ENCODE measurements at regions not wholly inside any gene's neighbourhood (a gene's known extent, or its start where the extent isn't known, plus 50 kb on each side); places are given as distances from the start of the nearest gene placed in this dataset.

DNA sequence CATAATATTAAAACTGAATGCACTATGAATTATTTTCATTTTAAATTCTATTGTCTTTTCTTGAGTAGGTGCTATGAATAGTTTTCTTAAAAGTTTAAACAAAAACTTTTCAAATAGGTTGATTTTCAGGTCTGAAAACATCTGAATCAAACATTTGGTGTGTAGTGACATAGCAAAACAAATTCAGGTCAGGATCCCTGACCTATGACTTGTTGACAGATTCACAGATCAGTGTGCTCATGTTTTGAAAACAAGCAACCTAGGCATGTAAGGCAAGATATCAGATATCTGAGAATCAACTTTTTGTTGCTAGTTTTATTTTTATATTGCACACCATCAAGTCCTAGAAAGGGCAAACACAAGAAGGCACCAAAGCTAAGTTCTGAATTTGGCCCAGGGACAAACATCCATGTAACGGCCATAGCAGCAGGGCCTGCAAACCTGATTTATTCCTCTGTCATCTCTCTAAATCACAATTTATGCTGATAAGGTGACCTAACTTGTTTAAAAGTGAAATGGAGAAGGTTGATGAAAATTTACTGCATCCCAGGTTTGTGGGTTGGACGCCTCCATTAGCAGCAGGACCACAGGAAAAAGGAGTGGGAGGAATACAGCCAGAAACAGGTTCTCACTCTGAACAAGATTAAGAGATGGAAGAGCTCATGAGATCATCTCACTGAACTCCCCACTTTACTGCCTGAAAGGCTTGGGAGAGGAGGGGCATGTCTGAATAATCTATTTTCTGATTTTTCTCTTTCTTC is 337.7 kb downstream of the KCNRG start:
- intact Hi-C loops (cut with DNase I; ENCODE audit: low total_unique reads) = no loop called here
- 44 to 94% (median 88%) methylated on average over 2 of the region's 2 CpGs for WGBS, 5 donors
- Histone ChIP-seq H3K27me3 (no peaks in the 10 kb centered on the region), H3K9me3 (no peaks in the 10 kb centered on the region), H3K4me1 (peaks cover 10 to 31% (median 13%) of the 10 kb centered on the region in 4 donors), H3K27ac (no peak overlapping the region), H3K36me3 (no peaks in the 10 kb centered on the region), H3K4me3 (no peak overlapping the region)
- TF ChIP-seq POLR2AphosphoS5 (IDR thresholded peaks at IDR 0.05) (no peak), EP300 (IDR thresholded peaks at IDR 0.05) (no peak), POLR2A (IDR thresholded peaks at IDR 0.05) (no peak)
- TF ChIP-seq, protein P1, sequence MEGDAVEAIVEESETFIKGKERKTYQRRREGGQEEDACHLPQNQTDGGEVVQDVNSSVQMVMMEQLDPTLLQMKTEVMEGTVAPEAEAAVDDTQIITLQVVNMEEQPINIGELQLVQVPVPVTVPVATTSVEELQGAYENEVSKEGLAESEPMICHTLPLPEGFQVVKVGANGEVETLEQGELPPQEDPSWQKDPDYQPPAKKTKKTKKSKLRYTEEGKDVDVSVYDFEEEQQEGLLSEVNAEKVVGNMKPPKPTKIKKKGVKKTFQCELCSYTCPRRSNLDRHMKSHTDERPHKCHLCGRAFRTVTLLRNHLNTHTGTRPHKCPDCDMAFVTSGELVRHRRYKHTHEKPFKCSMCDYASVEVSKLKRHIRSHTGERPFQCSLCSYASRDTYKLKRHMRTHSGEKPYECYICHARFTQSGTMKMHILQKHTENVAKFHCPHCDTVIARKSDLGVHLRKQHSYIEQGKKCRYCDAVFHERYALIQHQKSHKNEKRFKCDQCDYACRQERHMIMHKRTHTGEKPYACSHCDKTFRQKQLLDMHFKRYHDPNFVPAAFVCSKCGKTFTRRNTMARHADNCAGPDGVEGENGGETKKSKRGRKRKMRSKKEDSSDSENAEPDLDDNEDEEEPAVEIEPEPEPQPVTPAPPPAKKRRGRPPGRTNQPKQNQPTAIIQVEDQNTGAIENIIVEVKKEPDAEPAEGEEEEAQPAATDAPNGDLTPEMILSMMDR (IDR thresholded peaks at IDR 0.05) = no peak
- no peak for DNase-seq

DNA sequence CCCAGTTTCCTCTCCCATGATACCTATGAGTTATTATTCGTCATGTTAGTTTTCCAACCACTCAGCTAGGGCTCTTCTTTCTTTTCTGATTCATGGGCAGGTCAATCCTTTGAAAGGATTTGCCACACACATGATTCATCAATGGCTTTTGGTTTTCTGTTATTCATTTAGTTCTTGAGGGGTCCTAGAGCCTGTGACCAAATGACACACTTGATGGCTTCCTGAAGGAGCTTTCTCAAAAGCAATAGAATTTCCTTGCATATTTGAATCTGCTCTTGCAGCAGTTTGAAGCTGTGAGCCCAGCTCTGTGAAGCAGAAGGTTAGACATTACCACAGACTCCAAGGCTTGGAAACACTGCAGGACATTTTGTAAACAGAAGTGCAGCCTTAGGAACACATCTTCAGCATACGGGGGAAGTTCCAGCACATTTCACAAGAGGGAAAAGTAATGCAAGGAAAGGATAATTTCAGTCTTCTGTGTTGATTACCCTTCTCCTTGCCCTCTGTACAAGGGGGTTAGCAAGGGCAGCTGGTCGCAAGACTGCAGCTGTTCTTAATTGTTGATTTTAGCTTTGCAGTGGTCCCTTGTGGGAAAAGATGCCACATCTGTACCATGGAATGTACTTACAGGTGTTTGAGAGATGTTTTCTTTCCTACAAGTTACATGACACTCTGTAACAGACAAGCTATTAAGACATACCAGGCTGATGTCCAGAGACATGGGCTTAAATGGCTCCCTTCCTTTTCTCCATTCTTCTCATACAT is 338.6 kb downstream of the KCNRG start:
- no peaks in the 10 kb centered on the region for H3K27me3 ChIP-seq
- TF ChIP-seq POLR2AphosphoS5 (IDR thresholded peaks at IDR 0.05) (peak in 1 of 3 donors; percentile 11), EP300 (IDR thresholded peaks at IDR 0.05) (no peak)
- H3K9me3 ChIP-seq = no peaks in the 10 kb centered on the region
- no peak overlapping the region for H3K27ac ChIP-seq
- WGBS, 5 donors = 64 to 79% (median 72%) methylated on average over 3 of the region's 3 CpGs
- H3K4me1 ChIP-seq = peaks cover 11 to 40% (median 21%) of the 10 kb centered on the region in 4 donors
- H3K4me3 ChIP-seq = no peak overlapping the region
- no peaks in the 10 kb centered on the region for H3K36me3 ChIP-seq
- peak in 1 of 2 donors; percentile 28 for DNase-seq
- intact Hi-C loops (cut with DNase I; ENCODE audit: low total_unique reads) = no loop called here

DNA sequence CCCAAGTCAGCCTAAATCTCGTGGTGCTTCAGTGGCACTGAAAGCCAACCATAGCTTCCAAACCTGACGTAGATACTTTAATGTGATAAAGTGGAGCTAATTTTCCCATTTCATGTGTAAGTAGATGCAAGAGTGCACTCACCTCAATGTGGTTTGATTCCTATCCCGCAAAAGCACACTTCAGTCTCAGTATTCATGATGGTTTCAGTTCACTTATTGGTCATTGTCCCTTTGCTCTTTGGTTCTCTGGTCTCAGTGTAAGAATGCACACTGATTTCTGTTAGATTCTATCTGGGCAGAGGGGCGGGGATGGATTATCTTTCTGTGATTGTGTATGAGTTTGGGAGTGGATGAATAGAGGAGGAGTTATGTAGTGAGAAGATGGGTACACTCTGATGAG is 340.6 kb downstream of the KCNRG start:
- H3K27me3 ChIP-seq = no peaks in the 10 kb centered on the region
- no peak overlapping the region for H3K4me3 ChIP-seq
- DNase-seq = no peak
- H3K36me3 ChIP-seq = no peaks in the 10 kb centered on the region
- no peak overlapping the region for H3K27ac ChIP-seq
- peaks cover 11 to 43% (median 22%) of the 10 kb centered on the region in 4 donors for H3K4me1 ChIP-seq
- intact Hi-C loops (cut with DNase I; ENCODE audit: low total_unique reads) = no loop called here
- H3K9me3 ChIP-seq = no peaks in the 10 kb centered on the region
- WGBS, 5 donors = 77 to 87% (median 79%) methylated on average over 4 of the region's 4 CpGs
- TF ChIP-seq EP300 (IDR thresholded peaks at IDR 0.05) = no peak
- TF ChIP-seq POLR2A (IDR thresholded peaks at IDR 0.05) = no peak
- TF ChIP-seq, protein P1 (IDR thresholded peaks at IDR 0.05) = no peak
- no peak for TF ChIP-seq POLR2AphosphoS5 (IDR thresholded peaks at IDR 0.05)

DNA sequence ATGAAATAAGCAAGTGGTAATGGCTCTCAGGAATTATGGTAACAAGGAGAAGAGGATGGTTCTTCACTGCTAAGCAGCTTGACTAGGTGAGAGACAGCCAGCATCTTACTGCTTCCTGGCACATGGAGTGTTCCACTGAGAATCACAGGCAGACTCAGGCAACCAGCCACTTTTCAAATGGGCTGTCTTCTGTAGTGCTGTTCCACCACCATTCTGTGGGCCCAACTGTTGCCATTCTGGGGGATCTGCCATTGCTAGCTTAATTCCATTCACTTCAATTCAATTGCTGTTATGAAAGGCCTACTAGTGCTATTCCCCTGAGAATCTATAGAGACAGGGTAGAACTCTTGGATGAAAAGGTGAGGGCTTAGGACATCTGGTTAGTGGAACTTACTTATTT is 341.9 kb downstream of the KCNRG start:
- no peak for TF ChIP-seq EP300 (IDR thresholded peaks at IDR 0.05)
- TF ChIP-seq POLR2AphosphoS5 (IDR thresholded peaks at IDR 0.05) = no peak
- no peak for TF ChIP-seq POLR2A (IDR thresholded peaks at IDR 0.05)
- TF ChIP-seq, protein P1 (IDR thresholded peaks at IDR 0.05) = no peak
- intact Hi-C loops (cut with DNase I; ENCODE audit: low total_unique reads) = no loop called here
- no peak for DNase-seq
- peak overlapping the region in 4 of 5 donors; percentile 16 to 66 (median 57) for H3K27ac ChIP-seq
- no peaks in the 10 kb centered on the region for H3K9me3 ChIP-seq
- no peak overlapping the region for H3K4me3 ChIP-seq
- H3K4me1 ChIP-seq = peaks cover 11 to 43% (median 22%) of the 10 kb centered on the region in 4 donors
- H3K27me3 ChIP-seq = no peaks in the 10 kb centered on the region
- no peaks in the 10 kb centered on the region for H3K36me3 ChIP-seq
